Endothelial cell of umbilical vein (primary cell): ENCODE measurements at regions not wholly inside any gene's neighbourhood (a gene's known extent, or its start where the extent isn't known, plus 50 kb on each side); places are given as distances from the start of the nearest gene placed in this dataset.
A peak's percentile ranks its signal among the peaks of the same experiment; 100 is the strongest.
"Not testable (repeated sequence)": the region's sequence is repeated elsewhere in the genome, so short reads cannot be mapped to it uniquely, and the experiment has no call there.

Experiments
- BruUV-seq: library from RNA; stranded (reverse); fragments of 400-500 nt; replicated peaks from 2 replicates; lab custom pipeline; 2021; lab: Mats Ljungman, UMichigan
- CTCF ChIA-PET: fragments of 300-600, 350-600 bp; sonication (Branson Sonifier 250); formaldehyde crosslinking; loops from one replicate; lab custom pipeline; 2021; ENCODE audit warnings: antibody characterized with exemption, inconsistent platforms; lab: Charles Lee
- POLR2A ChIA-PET: fragments of 300-600, 350-600 bp; sonication (Branson Sonifier 250); formaldehyde crosslinking; loops from one replicate; lab custom pipeline; 2021; ENCODE audit warnings: antibody characterized with exemption, inconsistent platforms; lab: Charles Lee
- DNase-seq: peaks from one replicate; pipeline ENCODE4 v3.0.0-alpha.2; 2011; ENCODE audit warnings: low read depth, low spot score
- FAIRE-seq: peaks from 2 replicates; lab custom pipeline; 2011; peaks lifted over from hg19 to GRCh38; lab: Jason Lieb, UNC
- H2AFZ ChIP-seq: 2 replicates; pipeline ENCODE4 v1.6.0; 2012; ENCODE audit warnings: low read depth, low read length, control low read depth, inconsistent platforms
- H3K27ac ChIP-seq: 2 replicates; pipeline ENCODE4 v1.5.1; 2011; ENCODE audit warnings: low read depth, mild to moderate bottlenecking, control low read depth, low read length, moderate library complexity; ENCODE audit not compliant: insufficient read depth
- H3K27me3 ChIP-seq, 2 experiments: 2 replicates each; pipeline versions ENCODE4 v1.6.0 to v1.6.1; 2011; ENCODE audit warnings: low read length in 2 of 2, mixed read lengths in 1 of 2; ENCODE audit not compliant: control insufficient read depth in 2 of 2, insufficient read depth in 2 of 2
- H3K36me3 ChIP-seq, 2 experiments: 2 replicates in 1 of 2; 3 replicates in 1 of 2; pipeline ENCODE4 v1.5.1; 2011; ENCODE audit warnings: low read length in 2 of 2, mild to moderate bottlenecking in 1 of 2, moderate library complexity in 1 of 2; ENCODE audit not compliant: control insufficient read depth in 2 of 2, insufficient read depth in 2 of 2; ENCODE audit errors: extremely low read depth in 1 of 2
- H3K4me1 ChIP-seq: 3 replicates; pipeline ENCODE4 v1.5.1; 2011; ENCODE audit warnings: mild to moderate bottlenecking, low read length; ENCODE audit not compliant: control insufficient read depth, insufficient read depth; ENCODE audit errors: extremely low read depth
- H3K4me2 ChIP-seq: 2 replicates; pipeline ENCODE4 v1.6.1; 2011; ENCODE audit warnings: low read length, control low read depth, mixed read lengths; ENCODE audit not compliant: insufficient read depth
- H3K4me3 ChIP-seq, 3 experiments: fragments of 200-600 bp in 1 of 3; sonication (generic), shearing (Covaris generic) in 1 of 3; replicated peaks in 1 of 3; 2 replicates each; pipeline ENCODE4 v1.5.1; 2011 to 2016; ENCODE audit warnings: control low read depth in 3 of 3, low read length in 3 of 3, mild to moderate bottlenecking in 2 of 3, inconsistent platforms in 1 of 3, low read depth in 1 of 3, moderate library complexity in 1 of 3; ENCODE audit not compliant: insufficient read depth in 1 of 3
- H3K79me2 ChIP-seq: 2 replicates; pipeline ENCODE4 v1.6.0; 2012; ENCODE audit warnings: low read length, inconsistent platforms; ENCODE audit not compliant: control insufficient read depth, insufficient read depth
- H3K9ac ChIP-seq: replicated peaks from 2 replicates; pipeline ENCODE3; 2011; ENCODE audit warnings: low read length, control low read depth; ENCODE audit not compliant: insufficient read depth; ENCODE audit errors: extremely low read depth
- H3K9me1 ChIP-seq: replicated peaks from 3 replicates; pipeline ENCODE4 v1.6.0; 2011; ENCODE audit warnings: mild to moderate bottlenecking, low read length; ENCODE audit not compliant: control insufficient read depth, insufficient read depth; ENCODE audit errors: extremely low read depth
- H3K9me3 ChIP-seq: replicated peaks from 2 replicates; pipeline ENCODE4 v1.5.1; 2012; ENCODE audit warnings: low read length, inconsistent platforms; ENCODE audit not compliant: control insufficient read depth, insufficient read depth
- H4K20me1 ChIP-seq: replicated peaks from 2 replicates; pipeline ENCODE3; 2011; ENCODE audit warnings: mild to moderate bottlenecking, low read length; ENCODE audit not compliant: control insufficient read depth, insufficient read depth; ENCODE audit errors: extremely low read depth
- FOS ChIP-seq: IDR thresholded peaks from 2 replicates; pipeline ENCODE4 v1.6.1; 2011; ENCODE audit warnings: mild to moderate bottlenecking, low read length, moderate library complexity, borderline replicate concordance; ENCODE audit not compliant: insufficient read depth
- MYC ChIP-seq: IDR thresholded peaks from one replicate; pipeline ENCODE4 v1.6.1; 2011; ENCODE audit warnings: mild to moderate bottlenecking, low read depth, low read length
- dilution Hi-C: fragments of 300-500 bp; cut with MboI; formaldehyde crosslinking; loops from one replicate; pipeline ENCODE4 v1.15.0; 2019; ENCODE audit warnings: low sequenced_read_pairs; ENCODE audit not compliant: extremely low pct_ligation_motif_present
- intact Hi-C: fragments of 100-400 bp; cut with micrococcal nuclease; formaldehyde crosslinking; loops from one replicate; pipeline ENCODE4 v1.10.0; 2022

- no peak overlapping the region for H3K9ac ChIP-seq
- peak; percentile 51 for TF ChIP-seq FOS
- no peak for TF ChIP-seq MYC
- DNase-seq (peak; percentile 11), FAIRE-seq (no peak)
- no peaks in the 10 kb centered on the region for H3K79me2 ChIP-seq
- dilution Hi-C loops (no loop called here), intact Hi-C loops (no loop called here)
- H3K9me3 ChIP-seq, result no peaks in the 10 kb centered on the region
- H3K4me3 ChIP-seq, result no peak overlapping the region
- no peak overlapping the region for H3K27ac ChIP-seq
- no peaks in the 10 kb centered on the region for H3K9me1 ChIP-seq
- no TSS peak for BruUV-seq
- ChIA-PET POLR2A (no interaction called here), CTCF (interaction anchor here (1.2 kb wide), 2 partner anchors 9 to 29 kb away, joined by 3 read pairs; no protein-coding TSS in a partner anchor)
- no peaks in the 10 kb centered on the region for H3K27me3 ChIP-seq
- H3K36me3 ChIP-seq, result no peaks in the 10 kb centered on the region
- H3K4me1 ChIP-seq, result peaks cover 2% of the 10 kb centered on the region
- H3K4me2 ChIP-seq, result no peak overlapping the region
- no peaks in the 10 kb centered on the region for H4K20me1 ChIP-seq
- peak overlapping the region; percentile 33 for H2AFZ ChIP-seq
Observed at GRCh38 chr6:100202417-100203194, 208.6 kb upstream of the MCHR2 start.

- H3K4me1 ChIP-seq, H4K20me1 ChIP-seq, H3K9me1 ChIP-seq, H3K36me3 ChIP-seq, H3K79me2 ChIP-seq, DNase-seq, BruUV-seq, H2AFZ ChIP-seq, intact Hi-C loops, FAIRE-seq, H3K9me3 ChIP-seq, POLR2A ChIA-PET, H3K27ac ChIP-seq, H3K4me2 ChIP-seq, H3K27me3 ChIP-seq, H3K4me3 ChIP-seq, H3K9ac ChIP-seq, dilution Hi-C loops: not testable (repeated sequence)
- CTCF ChIA-PET, result interaction anchor here (1.6 kb wide), 1 partner anchor 468 kb away, joined by 3 read pairs; no protein-coding TSS in a partner anchor
Observed at GRCh38 chr6:100196214-100196982, 202.4 kb upstream of the MCHR2 start.

- FAIRE-seq, H4K20me1 ChIP-seq, DNase-seq, H3K9ac ChIP-seq, H3K4me1 ChIP-seq, H3K9me3 ChIP-seq, intact Hi-C loops, H2AFZ ChIP-seq, BruUV-seq, POLR2A ChIA-PET, H3K4me2 ChIP-seq, CTCF ChIA-PET, H3K27ac ChIP-seq, H3K4me3 ChIP-seq, H3K9me1 ChIP-seq, H3K27me3 ChIP-seq, dilution Hi-C loops, H3K79me2 ChIP-seq, H3K36me3 ChIP-seq: not testable (repeated sequence)
Observed at GRCh38 chr6:100195244-100195643, 201.2 kb upstream of the MCHR2 start.
